GM18498 (cell line): ENCODE measurements at regions not wholly inside any gene's neighbourhood (a gene's known extent, or its start where the extent isn't known, plus 50 kb on each side); places are given as distances from the start of the nearest gene placed in this dataset.
"Not testable (repeated sequence)": the region's sequence is repeated elsewhere in the genome, so short reads cannot be mapped to it uniquely, and the experiment has no call there.

Experiments used
- ATAC-seq: cut with Tn5 transposase; IDR thresholded peaks from one replicate; pipeline ENCODE4 v1.9.1; 2021; ENCODE audit warnings: mild to moderate bottlenecking, moderate library complexity; ENCODE audit not compliant: unreplicated experiment

DNA sequence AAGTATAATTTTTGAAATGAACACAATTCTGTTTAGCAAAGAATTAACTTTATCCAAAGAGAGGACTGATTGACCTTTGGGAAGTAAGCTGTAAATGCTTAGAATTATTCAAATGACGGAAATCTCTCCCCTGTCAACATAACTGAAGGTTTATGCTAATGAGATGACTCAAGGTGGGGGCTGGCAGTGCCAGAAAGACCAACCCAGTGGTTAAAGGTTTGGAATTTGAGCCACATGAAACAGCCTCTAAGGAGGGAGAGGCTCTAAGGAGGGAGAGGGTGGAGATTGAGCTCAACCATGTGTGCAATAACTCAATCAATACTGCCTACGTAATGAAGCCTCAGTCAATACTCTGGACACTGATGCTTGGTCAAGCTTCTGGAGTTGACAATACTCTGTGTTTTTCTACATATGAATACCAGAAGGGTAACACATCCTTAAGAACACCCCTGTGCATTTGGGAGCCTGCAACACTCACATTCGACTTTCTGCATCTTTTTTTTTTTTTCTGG lies 123.4 kb upstream of the TENT5A start:
- no peak for ATAC-seq

DNA sequence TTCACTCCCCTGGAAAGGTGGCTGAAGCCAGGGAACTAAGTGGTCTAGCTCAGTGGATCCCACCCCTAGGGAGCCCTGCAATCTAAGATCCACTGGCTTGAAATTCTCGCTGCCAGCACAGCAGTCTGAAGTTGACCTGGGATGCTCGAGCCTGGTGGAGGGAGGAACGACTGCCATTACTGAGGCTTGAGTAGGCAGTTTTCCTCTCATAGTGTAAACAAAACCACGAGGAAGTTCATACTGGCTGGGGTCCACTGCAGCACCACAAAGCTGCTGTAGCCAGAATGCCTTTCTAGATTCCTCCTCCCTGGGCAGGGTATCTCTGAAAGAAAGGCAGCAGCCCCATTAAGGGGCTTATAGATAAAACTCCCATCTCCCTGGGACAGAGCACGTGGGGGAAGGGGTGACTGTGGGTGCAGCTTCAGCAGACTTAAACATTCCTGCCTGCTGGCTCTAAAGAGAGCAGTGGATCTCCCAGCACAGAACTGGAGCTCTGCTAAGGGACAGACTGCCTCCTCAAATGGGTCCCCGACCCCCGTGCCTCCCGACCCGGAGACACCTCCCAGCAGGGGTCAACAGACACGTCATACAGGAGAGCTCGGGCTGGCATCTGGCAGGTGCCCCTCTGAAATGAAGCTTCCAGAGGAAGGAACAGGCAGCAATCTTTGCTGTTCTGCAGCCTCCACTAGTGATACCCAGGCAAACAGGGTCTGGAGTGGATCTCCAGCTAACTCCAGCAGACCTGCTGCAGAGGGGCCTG lies 117.4 kb upstream of the TENT5A start:
- ATAC-seq, result not testable (repeated sequence)

DNA sequence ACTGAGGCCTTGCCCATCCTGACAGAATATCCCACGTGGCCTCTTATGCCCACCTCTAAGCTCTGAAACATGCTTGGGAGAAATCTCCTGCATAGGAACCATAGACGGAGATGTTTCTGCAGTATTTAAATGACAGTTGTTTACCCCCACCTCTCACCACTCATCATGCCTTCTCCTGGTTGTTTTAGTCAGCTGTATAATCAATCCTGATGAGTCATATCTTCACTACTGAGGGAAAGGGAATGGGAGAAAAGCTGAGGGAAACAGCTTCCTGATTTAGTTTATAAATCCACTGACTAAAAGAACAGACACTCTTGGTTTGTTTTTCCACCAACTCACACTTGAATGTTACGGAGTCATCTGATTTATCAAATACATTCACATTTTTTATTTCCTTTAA lies 113.2 kb upstream of the TENT5A start:
- no peak for ATAC-seq

DNA sequence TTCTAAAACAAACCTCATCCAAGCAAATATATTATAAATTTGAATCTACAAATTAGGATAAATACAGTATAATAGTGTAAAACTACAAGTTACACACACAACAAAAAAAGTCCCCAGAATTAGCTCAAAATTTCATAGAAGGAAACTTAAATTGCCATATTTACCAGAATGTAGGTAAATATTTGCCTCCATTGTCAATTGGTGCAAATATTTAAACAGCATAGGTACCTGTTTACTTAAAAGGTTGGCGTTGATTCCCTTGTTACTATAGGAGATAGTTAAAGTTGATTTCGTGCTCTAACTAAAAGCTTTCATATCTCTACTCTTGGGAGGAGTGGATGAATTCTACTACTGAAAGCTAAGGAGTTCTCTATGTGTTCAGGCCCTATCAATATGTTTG lies 111.6 kb upstream of the TENT5A start:
- ATAC-seq, result no peak

DNA sequence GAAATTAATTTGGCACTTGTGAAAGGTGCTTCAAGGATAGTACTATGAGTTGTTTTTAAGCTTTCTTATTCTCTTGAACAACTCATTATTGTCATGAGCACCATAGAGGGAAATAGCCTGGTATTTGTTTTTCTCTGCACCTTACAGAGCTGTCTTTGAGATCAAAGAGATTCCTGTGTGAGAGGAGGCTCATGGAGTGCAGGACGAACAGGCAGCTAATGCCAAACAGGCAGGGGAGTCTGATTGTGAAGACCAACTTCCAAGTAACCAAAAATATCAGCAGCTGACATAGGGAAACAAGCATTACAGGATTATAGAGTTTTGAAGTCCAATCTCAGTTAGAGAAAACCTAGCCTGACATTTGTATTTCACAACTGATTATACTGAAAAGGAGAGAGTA lies 110.6 kb upstream of the TENT5A start:
- ATAC-seq, result no peak

DNA sequence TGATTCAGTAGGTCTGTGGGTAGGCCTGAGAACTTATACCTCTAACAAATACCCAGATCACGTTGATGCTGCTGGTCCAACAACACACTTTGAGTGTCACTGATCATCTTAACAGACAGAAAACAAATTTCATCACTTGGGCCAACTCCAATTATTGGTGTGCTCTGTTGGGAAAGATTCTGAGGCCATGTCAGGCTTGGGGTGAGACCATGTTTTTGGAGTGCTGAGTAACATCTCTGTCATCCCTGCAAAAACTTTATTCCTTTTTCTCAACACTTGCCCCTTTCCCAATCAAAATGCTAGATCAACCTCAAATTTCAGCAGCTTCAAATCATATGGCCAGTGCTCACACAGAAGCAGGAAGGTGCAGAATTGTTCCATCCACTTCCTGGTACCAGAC lies 108.8 kb upstream of the TENT5A start:
- no peak for ATAC-seq

DNA sequence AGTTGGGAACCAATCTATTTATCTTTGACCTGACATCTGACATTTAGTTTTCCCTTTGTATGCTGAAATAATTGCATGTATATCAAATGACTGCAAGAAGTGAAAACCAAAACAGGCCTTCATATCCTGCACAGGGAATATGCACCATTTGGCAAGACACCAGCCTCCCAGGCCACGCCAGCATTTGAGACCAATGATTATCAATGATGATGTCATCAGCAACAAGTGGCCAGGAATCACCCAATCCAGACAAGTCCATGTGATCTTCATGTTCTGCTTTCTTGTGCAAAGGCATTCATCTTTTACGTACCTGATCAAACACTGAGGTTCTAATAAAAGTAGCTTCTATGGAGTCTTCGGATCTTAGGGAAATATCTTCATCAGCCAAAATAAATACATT lies 107.4 kb upstream of the TENT5A start:
- no peak for ATAC-seq

DNA sequence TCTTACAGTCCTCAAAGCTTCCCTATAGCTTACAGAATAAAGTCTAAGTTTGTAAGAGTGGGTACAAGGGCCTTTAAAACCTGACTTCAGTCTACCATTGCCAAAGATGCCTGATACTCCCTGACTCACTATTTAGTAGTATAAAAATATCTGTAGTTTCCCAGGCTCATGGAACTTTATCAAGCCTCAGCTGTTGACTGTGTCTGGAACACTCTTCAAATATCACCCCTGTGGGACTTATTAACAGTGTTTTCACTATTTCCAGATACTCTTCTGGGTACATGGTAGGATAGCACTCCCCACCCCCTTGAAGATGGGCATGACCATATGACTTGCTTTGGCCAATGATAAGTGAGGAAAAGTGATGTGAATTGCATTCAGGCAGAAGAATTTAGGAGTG lies 105.3 kb upstream of the TENT5A start:
- ATAC-seq, result no peak

DNA sequence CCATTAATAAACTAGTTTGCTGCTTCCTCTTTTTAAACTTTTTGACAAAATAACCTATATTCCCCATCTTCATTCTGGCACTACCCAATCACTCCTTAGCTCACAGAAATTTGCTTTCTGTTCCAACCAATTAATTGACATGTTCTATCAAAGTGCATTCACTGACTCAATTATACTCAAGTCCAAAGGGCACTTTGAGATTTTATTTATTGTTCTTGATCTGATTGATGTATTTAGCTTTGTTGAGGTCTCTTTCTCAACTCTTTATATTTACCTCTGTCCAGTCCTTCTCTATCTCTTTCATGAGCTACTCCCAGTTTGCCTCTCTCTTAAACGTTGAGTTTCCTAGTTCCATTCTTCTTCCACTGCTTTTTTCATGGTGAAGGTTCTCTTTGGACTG lies 104.4 kb upstream of the TENT5A start:
- ATAC-seq, result no peak

DNA sequence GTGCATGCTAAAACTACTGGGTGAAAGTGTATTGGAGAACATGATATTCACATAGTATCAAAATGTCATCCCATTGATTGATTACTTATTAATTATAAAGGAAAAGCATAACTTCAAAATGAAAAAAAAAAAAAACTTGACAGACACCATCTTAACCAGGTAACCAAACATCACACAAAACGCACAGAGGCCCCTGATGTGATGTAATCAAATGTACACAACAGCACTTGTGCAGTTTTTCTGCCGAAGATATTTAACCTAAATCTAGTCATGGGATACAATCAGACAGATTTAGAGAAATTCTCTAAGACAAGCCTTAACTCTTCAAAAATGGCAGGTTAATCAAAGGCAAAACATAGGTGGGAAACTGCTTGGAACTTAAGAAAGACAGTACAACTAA lies 102.0 kb upstream of the TENT5A start:
- ATAC-seq, result no peak

DNA sequence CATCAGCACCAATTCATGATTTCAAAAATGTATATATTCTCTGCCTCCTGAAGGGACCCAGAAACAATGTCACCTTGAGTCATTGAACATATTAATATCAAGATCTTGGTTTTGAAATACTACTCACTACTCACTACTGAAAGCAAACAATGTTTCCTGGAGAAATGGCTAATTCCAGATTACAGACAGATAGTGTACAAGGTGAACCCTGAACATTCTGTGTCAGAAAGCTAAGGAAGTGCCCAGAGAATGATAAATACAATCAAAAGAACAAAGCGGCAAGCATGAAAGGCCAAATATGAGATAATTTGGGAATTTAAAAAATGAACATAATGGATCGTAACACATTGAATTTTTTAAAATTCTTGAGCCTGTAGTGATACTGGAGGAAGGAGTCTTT lies 101.5 kb upstream of the TENT5A start:
- ATAC-seq, result no peak

DNA sequence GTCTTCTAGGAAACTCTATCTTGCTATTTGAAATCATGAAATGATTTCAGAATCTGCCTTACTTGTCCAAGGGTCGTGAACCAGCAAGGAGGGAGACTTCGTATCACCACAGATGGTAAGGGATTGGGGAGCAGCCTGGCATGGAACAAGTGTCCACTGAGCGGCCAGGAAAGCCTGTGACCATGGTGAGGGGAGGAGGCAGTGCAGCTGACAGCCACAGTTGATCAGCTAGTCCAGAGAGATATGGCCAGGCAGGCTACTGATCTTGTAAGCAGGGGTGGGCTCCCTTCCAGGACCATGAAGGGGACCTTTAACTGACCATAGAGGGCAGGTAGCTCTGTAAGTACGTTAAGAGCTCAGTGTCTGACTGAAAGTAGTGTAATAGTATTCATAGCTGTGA lies 96.8 kb upstream of the TENT5A start:
- no peak for ATAC-seq

DNA sequence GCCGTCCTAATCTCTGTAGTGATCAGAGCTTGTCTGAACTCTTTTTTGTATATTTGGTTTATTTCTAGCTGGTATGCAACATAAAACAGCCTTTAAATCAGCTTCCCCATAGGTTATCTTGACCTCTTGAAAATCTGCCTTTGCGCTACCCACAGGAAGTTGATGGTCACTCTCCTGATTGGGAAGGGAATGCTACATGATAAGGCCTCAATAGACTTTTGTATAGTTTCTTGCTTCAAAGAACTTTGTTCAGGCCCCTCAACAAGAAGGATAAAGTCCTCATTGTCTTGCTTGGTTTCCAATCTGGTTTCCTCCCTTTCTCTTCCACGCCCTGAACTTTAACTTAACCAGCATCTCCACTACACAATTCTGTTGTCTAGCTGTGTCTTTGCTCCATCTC lies 95.4 kb upstream of the TENT5A start:
- no peak for ATAC-seq

DNA sequence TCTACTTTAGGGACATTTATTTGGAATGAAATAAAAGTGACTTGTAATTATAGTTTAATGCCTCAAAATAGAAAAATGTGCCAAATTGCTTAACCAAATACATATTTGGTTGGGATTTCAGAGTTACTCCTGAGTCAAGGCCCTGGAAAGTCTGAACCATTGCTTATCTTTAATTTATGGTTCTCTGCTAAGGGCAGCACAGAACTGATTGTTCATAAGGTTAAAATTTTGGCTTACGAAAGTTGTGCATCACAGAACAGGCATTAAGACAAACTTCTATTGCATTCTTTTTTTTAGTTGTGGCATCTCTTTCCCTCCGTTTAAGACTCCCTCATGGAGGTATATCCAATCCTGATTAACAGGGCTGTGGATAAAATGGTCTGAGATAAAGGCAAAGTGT lies 92.2 kb upstream of the TENT5A start:
- ATAC-seq, result no peak

DNA sequence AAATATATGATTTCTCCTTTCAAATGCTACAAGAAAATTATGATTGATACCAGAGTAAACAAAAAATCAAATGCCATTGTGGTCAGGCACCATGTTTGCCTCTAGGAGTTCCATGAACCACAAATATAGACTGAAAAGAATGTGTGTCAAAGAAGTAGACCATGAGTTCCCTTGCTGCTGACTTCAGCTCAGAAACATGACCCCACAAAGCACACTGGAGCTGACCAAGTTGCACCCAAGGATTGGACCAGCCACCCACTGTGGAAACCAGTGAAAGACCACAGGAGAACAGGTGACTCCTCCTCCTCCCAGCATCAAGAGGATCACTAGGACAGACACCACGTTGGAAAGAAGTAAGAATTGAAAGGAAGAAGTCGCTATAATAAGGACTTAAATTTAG lies 90.8 kb upstream of the TENT5A start:
- no peak for ATAC-seq

DNA sequence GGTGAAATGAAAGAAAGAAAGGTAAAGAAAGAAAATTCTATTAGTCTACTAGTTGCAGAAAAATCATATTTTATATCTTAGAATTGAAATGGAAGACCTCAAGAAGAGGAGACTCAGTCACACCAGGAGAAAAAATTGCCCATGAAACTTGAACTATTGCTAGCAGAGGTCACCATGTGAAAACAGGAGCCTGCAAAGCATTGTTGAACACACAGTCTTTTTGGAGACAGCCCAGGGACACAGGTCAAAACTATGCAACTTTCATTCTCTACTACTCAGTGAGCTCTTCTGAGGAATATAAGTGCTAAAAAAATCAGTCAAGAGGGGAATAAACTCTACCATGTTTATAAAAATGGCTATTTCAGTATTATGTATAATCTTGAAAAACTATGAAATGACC lies 89.8 kb upstream of the TENT5A start:
- no peak for ATAC-seq

DNA sequence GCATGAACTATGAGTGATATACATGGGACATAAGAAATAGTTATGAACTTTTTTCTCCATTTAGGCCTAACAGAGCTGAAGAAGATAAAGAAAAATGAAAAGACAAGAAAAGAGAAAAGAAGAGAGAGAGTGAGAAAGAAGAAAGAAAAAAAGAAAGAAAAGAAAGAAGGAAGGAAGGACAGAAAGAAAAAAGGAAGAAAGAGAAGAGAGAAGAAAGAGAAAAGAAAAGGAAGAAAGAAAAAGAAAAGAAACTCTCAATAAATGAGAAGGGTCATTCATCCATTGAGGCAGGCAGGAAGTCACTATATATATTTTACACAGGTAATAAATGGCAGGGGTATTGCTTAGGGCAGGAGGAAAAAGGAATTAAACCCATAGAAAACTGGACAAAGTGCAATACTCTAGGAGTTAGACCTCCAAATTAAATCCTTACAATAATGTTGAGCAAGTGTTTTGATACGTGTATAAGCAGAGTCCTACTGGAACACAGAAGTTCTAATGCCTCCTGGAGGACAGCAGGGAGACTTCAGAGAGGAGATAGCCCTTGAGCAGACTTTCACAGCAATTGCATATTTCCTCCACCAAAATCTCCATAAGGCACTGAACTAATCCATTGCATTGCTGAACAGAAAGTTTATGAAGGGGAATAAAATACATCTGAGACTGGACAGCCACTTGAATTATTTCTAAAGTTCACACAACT lies 86.4 kb upstream of the TENT5A start:
- no peak for ATAC-seq

DNA sequence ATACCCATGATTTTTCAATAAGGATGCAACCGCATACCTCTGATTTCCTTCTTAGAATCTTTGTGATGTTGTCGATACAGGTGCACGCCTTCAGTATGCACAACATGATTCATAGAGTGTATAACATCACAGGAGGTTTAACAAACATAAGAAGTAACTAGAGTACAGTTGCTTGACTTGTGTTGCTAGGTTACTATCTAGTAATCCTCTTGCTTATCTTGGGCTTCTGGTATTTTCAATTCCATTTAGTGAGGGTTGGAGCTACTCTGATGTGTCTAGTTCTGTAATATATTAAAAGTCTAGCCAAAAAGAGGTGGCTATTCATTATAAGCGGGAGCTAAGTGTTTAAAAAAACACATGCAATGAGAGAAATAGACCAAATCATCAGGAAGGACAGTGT lies 85.5 kb upstream of the TENT5A start:
- ATAC-seq, result no peak

DNA sequence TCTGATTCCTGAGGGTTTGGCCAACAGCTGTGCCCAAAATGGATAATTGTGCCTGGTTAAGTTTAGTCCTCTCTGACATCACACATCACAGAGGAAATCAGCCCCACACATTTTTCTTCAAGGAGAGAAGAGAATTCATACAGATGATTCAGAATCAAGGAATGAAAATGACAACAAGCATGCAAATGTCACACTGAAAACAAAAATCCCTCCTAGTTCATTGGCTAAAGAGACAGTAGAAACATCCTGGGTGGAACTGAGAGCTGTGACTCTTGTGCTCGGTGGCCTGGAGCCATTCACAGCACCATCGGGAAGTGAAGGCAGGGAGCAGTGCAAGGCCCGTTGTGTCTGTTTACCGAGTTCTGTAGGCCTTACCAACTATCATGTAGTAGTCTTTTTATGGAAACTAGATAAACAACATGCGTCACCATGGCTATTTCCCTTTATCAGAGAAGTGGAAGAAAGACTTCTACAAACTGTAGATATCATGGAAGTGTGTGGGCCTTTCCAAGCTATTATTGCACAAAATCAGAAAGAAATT lies 81.7 kb upstream of the TENT5A start:
- ATAC-seq, result no peak

DNA sequence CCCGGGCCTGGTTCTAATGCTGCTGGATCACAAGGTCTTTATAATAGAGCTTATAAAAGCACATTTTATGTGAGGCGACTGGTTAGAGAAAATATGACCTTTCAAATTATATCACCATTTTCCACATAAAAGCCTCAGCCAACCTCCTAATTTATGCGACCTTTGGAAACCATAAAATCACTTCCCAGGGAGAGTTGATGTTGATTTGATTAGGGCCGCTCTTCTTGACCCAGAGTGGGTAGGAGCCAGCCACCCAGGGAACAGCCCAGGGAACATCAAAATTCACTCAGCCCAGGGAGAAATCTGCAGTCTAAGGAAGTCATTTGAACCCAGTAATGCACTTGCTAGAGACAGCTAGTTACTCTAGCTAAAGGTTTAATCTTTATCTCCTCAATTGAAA lies 79.8 kb upstream of the TENT5A start:
- no peak for ATAC-seq

DNA sequence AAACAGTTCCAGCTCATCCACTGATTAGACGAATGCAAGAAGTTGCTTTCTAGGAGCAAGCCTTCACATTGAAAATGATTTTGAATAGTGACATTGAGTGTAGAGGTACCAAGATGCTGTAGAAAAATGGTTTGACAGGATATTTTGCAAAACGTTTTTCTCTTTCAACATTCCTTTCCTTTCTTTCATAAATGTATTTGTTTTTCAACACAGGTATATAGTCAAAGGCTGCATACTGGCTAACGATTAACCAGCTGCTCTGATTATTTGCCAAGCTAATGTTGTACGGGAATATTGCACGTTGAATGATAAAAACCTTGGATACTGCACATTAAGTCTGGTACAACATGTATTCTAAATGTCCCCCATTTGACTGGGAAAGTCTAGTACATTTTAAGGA lies 78.8 kb upstream of the TENT5A start:
- ATAC-seq, result no peak

DNA sequence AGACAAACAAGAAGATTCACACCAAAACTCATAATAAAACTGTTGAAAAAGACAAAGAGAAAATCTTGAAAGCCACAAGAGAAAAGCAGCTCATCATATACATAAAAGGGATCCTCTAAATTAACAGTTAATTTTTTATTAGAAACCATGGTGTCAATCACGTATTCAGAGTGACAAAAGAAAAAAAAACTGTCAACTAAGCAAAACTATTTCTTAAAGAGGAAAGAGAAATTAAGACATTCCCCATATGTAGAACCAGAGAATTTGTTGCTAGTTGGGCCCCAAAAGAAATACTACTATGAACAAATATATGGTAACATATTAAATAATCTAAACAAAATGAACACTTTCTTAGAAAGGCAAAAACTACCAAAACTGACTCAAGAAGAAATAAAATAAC lies 74.3 kb upstream of the TENT5A start:
- ATAC-seq, result no peak
